HEK293 (cell line): ENCODE measurements at regions not wholly inside any gene's neighbourhood (a gene's known extent, or its start where the extent isn't known, plus 50 kb on each side); places are given as distances from the start of the nearest gene placed in this dataset.
A peak's percentile ranks its signal among the peaks of the same experiment; 100 is the strongest.
"Not testable (repeated sequence)": the region's sequence is repeated elsewhere in the genome, so short reads cannot be mapped to it uniquely, and the experiment has no call there.

Source experiments
- CTCF ChIA-PET: fragments of 350-600 bp; formaldehyde crosslinking; extraction: SDS; loops from one replicate; lab custom pipeline; 2021; ENCODE audit warnings: antibody characterized with exemption; lab: Yijun Ruan, JAX
- POLR2A ChIA-PET: fragments of 300-600 bp; formaldehyde crosslinking; extraction: SDS; loops from one replicate; lab custom pipeline; 2020; ENCODE audit warnings: antibody characterized with exemption, inconsistent platforms; lab: Yijun Ruan, JAX
- H3K27ac ChIP-seq: fragments of 200-500 bp; sonication (Bioruptor generic); 2 replicates; pipeline ENCODE4 v1.5.1; 2014; ENCODE audit warnings: low read depth, low read length, control low read depth, inconsistent platforms; ENCODE audit errors: extremely low read depth
- H3K36me3 ChIP-seq, 2 experiments: fragments of 200-500 bp in 1 of 2; sonication (Bioruptor generic) in 1 of 2; 1 replicate in 1 of 2; 2 replicates in 1 of 2; pipeline ENCODE4 v1.5.1; 2014 to 2017; ENCODE audit warnings: inconsistent platforms in 2 of 2, low read length in 2 of 2; ENCODE audit not compliant: control insufficient read depth in 2 of 2, insufficient read depth in 1 of 2
- H3K4me1 ChIP-seq: fragments of 200-500 bp; sonication (Bioruptor generic); 2 replicates; pipeline ENCODE4 v1.5.1; 2014; ENCODE audit warnings: mild to moderate bottlenecking, low read length, inconsistent platforms; ENCODE audit not compliant: control insufficient read depth, insufficient read depth
- H3K4me3 ChIP-seq: 2 replicates; pipeline ENCODE4 v1.5.1; 2011; ENCODE audit warnings: low read depth, mild to moderate bottlenecking, control low read depth, low read length, moderate library complexity
- H3K9me3 ChIP-seq: fragments of 200-500 bp; sonication (Bioruptor generic); 2 replicates; pipeline ENCODE4 v1.5.1; 2014; ENCODE audit warnings: low read depth, low read length, inconsistent platforms; ENCODE audit not compliant: control insufficient read depth, insufficient read depth
- FEZF1 ChIP-seq: fragments of 450-650 bp; formaldehyde crosslinking; IDR thresholded peaks from 2 replicates; pipeline ENCODE4 v1.5.1; 2016; ENCODE audit warnings: missing biosample characterization, missing genetic modification characterization
- GLIS1 ChIP-seq: fragments of 450-650 bp; formaldehyde crosslinking; IDR thresholded peaks from 2 replicates; pipeline ENCODE4 v1.5.1; 2016; ENCODE audit warnings: missing biosample characterization, missing genetic modification characterization
- GLIS2 ChIP-seq: fragments of 450-650 bp; formaldehyde crosslinking; IDR thresholded peaks from 2 replicates; pipeline ENCODE4 v1.5.1; 2016; ENCODE audit warnings: missing biosample characterization, missing genetic modification characterization
- KLF10 ChIP-seq: fragments of 450-650 bp; IDR thresholded peaks from 2 replicates; pipeline ENCODE4 v1.5.1; 2018; ENCODE audit warnings: missing biosample characterization, mild to moderate bottlenecking, missing genetic modification characterization
- OSR2 ChIP-seq: fragments of 450-650 bp; formaldehyde crosslinking; IDR thresholded peaks from 2 replicates; pipeline ENCODE4 v1.5.1; 2016; ENCODE audit warnings: missing biosample characterization, missing genetic modification characterization
- SP7 ChIP-seq: fragments of 450-650 bp; formaldehyde crosslinking; IDR thresholded peaks from 2 replicates; pipeline ENCODE4 v1.5.1; 2016; ENCODE audit warnings: missing biosample characterization, missing genetic modification characterization
- WT1 ChIP-seq: fragments of 450-650 bp; formaldehyde crosslinking; IDR thresholded peaks from 2 replicates; pipeline ENCODE4 v1.5.1; 2016; ENCODE audit warnings: missing biosample characterization, missing genetic modification characterization
- ZBTB21 ChIP-seq: fragments of 450-650 bp; formaldehyde crosslinking; IDR thresholded peaks from 2 replicates; pipeline ENCODE4 v1.5.1; 2017; ENCODE audit warnings: missing biosample characterization, missing genetic modification characterization
- ZBTB48 ChIP-seq: fragments of 450-650 bp; formaldehyde crosslinking; IDR thresholded peaks from 2 replicates; pipeline ENCODE4 v1.5.1; 2016; ENCODE audit warnings: missing biosample characterization, missing genetic modification characterization
- ZEB2 ChIP-seq: fragments of 450-650 bp; formaldehyde crosslinking; IDR thresholded peaks from 2 replicates; pipeline ENCODE4 v1.5.1; 2016; ENCODE audit warnings: missing biosample characterization, missing genetic modification characterization
- ZIC2 ChIP-seq: fragments of 450-650 bp; formaldehyde crosslinking; IDR thresholded peaks from 2 replicates; pipeline ENCODE4 v1.5.1; 2016; ENCODE audit warnings: missing biosample characterization, missing genetic modification characterization
- ZNF10 ChIP-seq: fragments of 450-650 bp; formaldehyde crosslinking; IDR thresholded peaks from 2 replicates; pipeline ENCODE4 v1.5.1; 2017; ENCODE audit warnings: missing biosample characterization, missing genetic modification characterization
- ZNF133 ChIP-seq: fragments of 450-650 bp; formaldehyde crosslinking; IDR thresholded peaks from 2 replicates; pipeline ENCODE4 v1.5.1; 2016; ENCODE audit warnings: missing biosample characterization, missing genetic modification characterization
- ZNF184 ChIP-seq: fragments of 450-650 bp; IDR thresholded peaks from 2 replicates; pipeline ENCODE4 v1.5.1; 2018; ENCODE audit warnings: missing biosample characterization, mild to moderate bottlenecking, missing genetic modification characterization
- ZNF324 ChIP-seq: fragments of 450-650 bp; formaldehyde crosslinking; IDR thresholded peaks from 2 replicates; pipeline ENCODE4 v1.5.1; 2016; ENCODE audit warnings: missing biosample characterization, missing genetic modification characterization
- ZNF366 ChIP-seq: fragments of 450-650 bp; formaldehyde crosslinking; conservative IDR thresholded peaks from 2 replicates; pipeline ENCODE4 v1.5.1; 2016; ENCODE audit warnings: missing biosample characterization, missing genetic modification characterization
- ZNF404 ChIP-seq: fragments of 450-650 bp; formaldehyde crosslinking; IDR thresholded peaks from 2 replicates; pipeline ENCODE4 v1.5.1; 2017; ENCODE audit warnings: missing biosample characterization, missing genetic modification characterization
- ZNF521 ChIP-seq: fragments of 450-650 bp; formaldehyde crosslinking; IDR thresholded peaks from 2 replicates; pipeline ENCODE4 v1.5.1; 2017; ENCODE audit warnings: missing biosample characterization, mild to moderate bottlenecking, missing genetic modification characterization
- ZNF600 ChIP-seq: fragments of 450-650 bp; formaldehyde crosslinking; IDR thresholded peaks from 2 replicates; pipeline ENCODE4 v1.5.1; 2016; ENCODE audit warnings: missing biosample characterization, missing genetic modification characterization
- ZNF629 ChIP-seq: fragments of 450-650 bp; formaldehyde crosslinking; IDR thresholded peaks from 2 replicates; pipeline ENCODE4 v1.5.1; 2017; ENCODE audit warnings: missing biosample characterization, missing genetic modification characterization
- ZNF658 ChIP-seq: fragments of 450-650 bp; formaldehyde crosslinking; IDR thresholded peaks from 2 replicates; pipeline ENCODE4; 2016; ENCODE audit warnings: missing biosample characterization, missing genetic modification characterization
- ZNF792 ChIP-seq: fragments of 450-650 bp; formaldehyde crosslinking; IDR thresholded peaks from 2 replicates; pipeline ENCODE4 v1.5.1; 2016; ENCODE audit warnings: missing biosample characterization, missing genetic modification characterization
- TF ChIP-seq, protein P1 (sequence below): fragments of 450-650 bp; formaldehyde crosslinking; IDR thresholded peaks from 2 replicates; pipeline ENCODE4 v1.5.1; 2016; ENCODE audit warnings: missing biosample characterization, missing genetic modification characterization, low read depth
- TF ChIP-seq, protein P2 (sequence below): fragments of 450-650 bp; formaldehyde crosslinking; IDR thresholded peaks from 2 replicates; pipeline ENCODE4 v1.5.1; 2017; ENCODE audit warnings: missing biosample characterization, missing genetic modification characterization
- TF ChIP-seq, protein P3 (sequence below): fragments of 450-650 bp; formaldehyde crosslinking; IDR thresholded peaks from 2 replicates; pipeline ENCODE4 v1.5.1; 2016; ENCODE audit warnings: missing biosample characterization, missing genetic modification characterization
- TF ChIP-seq, protein P4 (sequence below): fragments of 450-650 bp; formaldehyde crosslinking; IDR thresholded peaks from 2 replicates; pipeline ENCODE4 v1.5.1; 2016; ENCODE audit warnings: missing biosample characterization, missing genetic modification characterization

DNA sequence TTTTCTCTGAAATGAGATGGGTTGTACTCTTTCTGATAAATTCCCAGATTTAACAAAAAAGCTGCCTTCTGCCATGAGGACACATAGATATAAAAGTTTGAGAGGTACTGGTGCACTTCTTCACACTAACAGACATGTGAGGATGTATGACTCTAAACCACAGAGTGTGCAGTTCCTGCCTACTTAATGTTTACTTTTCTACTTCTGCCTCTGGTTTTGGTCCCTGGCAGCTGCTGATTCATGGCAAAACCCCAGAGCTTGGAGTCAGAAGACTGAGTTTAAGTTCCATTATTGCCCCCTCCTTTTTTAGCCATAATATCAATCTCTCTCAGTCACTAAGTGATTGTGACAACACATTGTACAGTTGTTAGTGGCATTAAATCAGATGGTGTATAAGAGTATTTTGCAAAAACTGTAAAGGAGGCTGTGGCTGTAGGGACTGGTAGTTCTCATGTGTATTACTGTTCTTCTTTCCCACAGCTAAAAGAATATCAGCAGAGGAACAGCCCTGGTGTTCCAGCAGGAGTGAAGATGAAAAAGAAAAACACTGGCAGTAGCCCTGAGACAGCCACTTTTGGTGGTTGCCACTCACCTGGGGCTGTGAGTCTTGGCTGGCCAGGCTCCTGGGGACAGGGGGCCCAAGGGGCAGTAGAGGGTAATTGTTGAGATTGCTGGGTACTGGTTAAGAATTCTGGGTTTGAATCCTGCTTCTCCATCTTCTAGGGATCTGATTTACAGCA lies 64.4 kb upstream of the CSPG4 start:
- POLR2A ChIA-PET: interaction anchor here (1.5 kb wide), 1 partner anchor 10 kb away, joined by 4 read pairs; no protein-coding TSS in a partner anchor
- not testable (repeated sequence) for H3K4me1 ChIP-seq, H3K4me3 ChIP-seq, H3K36me3 ChIP-seq, H3K27ac ChIP-seq, H3K9me3 ChIP-seq
- TF ChIP-seq ZBTB48: peak; percentile 55; the same call in 1 of the 2 replicates
- TF ChIP-seq FEZF1 (tag by site-specific recombination): peak; percentile 45; the same call in 1 of the 2 replicates
- TF ChIP-seq ZNF600 (tag by site-specific recombination): peak; percentile 39; the same call in 1 of the 2 replicates
- TF ChIP-seq ZNF184 (tag by site-specific recombination): 0 out of 2 replicates have a peak, but pooled peaks have one; percentile 25
- 0 out of 2 replicates have a peak, but pooled peaks have one; percentile 26 for TF ChIP-seq ZEB2
- TF ChIP-seq SP7 (tag by site-specific recombination): peak; percentile 60
- TF ChIP-seq OSR2 (tag by site-specific recombination): peak; percentile 90
- CTCF ChIA-PET: interaction anchor here (0.7 to 2.7 kb wide), 5 partner anchors 25 to 1138 kb away, joined by 3 to 16 read pairs (median 6); no protein-coding TSS in a partner anchor

DNA sequence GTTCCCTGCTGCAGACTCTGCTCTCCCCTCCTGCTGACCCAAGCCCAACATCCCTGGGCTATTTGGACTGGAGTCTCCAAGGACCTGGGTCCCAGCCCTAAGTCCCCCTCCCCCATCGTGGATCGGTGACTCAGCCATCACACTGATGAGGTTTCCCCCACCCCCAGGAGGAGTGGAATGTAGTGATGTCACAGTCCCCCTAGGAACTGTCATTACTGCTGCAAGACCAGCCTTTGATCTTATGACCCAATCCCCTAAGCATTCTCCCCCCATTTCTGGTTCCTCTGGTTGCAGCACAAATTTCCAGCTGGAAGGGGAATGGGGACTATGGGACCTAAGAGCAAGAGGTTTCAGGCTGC lies 63.4 kb upstream of the CSPG4 start:
- ChIA-PET CTCF (interaction anchor here (0.7 to 2.7 kb wide), 4 partner anchors 26 to 371 kb away, joined by 3 to 16 read pairs (median 7); no protein-coding TSS in a partner anchor), POLR2A (interaction anchor here (0.6 to 1.5 kb wide), 2 partner anchors 9 to 20 kb away, joined by 4 to 6 read pairs; no protein-coding TSS in a partner anchor)
- Histone ChIP-seq H3K27ac (no peak overlapping the region), H3K4me3 (no peak overlapping the region), H3K9me3 (no peaks in the 10 kb centered on the region), H3K4me1 (peaks cover 6% of the 10 kb centered on the region; the same call in 1 of the 2 replicates), H3K36me3 (no peaks in the 10 kb centered on the region)
- peak; percentile 50; the same call in 1 of the 2 replicates for TF ChIP-seq GLIS2 (tag by site-specific recombination)
- peak; percentile 91 for TF ChIP-seq ZNF629 (tag by site-specific recombination)
- no peak for TF ChIP-seq ZNF521 (tag by site-specific recombination)
- TF ChIP-seq ZIC2: peak; percentile 35; the same call in 1 of the 2 replicates
- TF ChIP-seq ZNF10 (tag by site-specific recombination): peak; percentile 90
- TF ChIP-seq WT1: 0 out of 2 replicates have a peak, but pooled peaks have one; percentile 30
- peak; percentile 89 for TF ChIP-seq ZBTB21
- 0 out of 2 replicates have a peak, but pooled peaks have one; percentile 26 for TF ChIP-seq ZNF324 (tag by site-specific recombination)
- TF ChIP-seq ZNF792: no peak
- peak; percentile 91 for TF ChIP-seq GLIS1 (tag by site-specific recombination)
- TF ChIP-seq, protein P1, sequence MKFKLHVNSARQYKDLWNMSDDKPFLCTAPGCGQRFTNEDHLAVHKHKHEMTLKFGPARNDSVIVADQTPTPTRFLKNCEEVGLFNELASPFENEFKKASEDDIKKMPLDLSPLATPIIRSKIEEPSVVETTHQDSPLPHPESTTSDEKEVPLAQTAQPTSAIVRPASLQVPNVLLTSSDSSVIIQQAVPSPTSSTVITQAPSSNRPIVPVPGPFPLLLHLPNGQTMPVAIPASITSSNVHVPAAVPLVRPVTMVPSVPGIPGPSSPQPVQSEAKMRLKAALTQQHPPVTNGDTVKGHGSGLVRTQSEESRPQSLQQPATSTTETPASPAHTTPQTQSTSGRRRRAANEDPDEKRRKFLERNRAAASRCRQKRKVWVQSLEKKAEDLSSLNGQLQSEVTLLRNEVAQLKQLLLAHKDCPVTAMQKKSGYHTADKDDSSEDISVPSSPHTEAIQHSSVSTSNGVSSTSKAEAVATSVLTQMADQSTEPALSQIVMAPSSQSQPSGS: 0 out of 2 replicates have a peak, but pooled peaks have one; percentile 12
- TF ChIP-seq SP7 (tag by site-specific recombination): peak; percentile 78
- TF ChIP-seq, protein P2, sequence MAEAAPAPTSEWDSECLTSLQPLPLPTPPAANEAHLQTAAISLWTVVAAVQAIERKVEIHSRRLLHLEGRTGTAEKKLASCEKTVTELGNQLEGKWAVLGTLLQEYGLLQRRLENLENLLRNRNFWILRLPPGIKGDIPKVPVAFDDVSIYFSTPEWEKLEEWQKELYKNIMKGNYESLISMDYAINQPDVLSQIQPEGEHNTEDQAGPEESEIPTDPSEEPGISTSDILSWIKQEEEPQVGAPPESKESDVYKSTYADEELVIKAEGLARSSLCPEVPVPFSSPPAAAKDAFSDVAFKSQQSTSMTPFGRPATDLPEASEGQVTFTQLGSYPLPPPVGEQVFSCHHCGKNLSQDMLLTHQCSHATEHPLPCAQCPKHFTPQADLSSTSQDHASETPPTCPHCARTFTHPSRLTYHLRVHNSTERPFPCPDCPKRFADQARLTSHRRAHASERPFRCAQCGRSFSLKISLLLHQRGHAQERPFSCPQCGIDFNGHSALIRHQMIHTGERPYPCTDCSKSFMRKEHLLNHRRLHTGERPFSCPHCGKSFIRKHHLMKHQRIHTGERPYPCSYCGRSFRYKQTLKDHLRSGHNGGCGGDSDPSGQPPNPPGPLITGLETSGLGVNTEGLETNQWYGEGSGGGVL (tag by site-specific recombination): peak; percentile 92
- TF ChIP-seq ZNF404 (tag by site-specific recombination): no peak
- TF ChIP-seq, protein P3, sequence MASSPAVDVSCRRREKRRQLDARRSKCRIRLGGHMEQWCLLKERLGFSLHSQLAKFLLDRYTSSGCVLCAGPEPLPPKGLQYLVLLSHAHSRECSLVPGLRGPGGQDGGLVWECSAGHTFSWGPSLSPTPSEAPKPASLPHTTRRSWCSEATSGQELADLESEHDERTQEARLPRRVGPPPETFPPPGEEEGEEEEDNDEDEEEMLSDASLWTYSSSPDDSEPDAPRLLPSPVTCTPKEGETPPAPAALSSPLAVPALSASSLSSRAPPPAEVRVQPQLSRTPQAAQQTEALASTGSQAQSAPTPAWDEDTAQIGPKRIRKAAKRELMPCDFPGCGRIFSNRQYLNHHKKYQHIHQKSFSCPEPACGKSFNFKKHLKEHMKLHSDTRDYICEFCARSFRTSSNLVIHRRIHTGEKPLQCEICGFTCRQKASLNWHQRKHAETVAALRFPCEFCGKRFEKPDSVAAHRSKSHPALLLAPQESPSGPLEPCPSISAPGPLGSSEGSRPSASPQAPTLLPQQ (tag by site-specific recombination): 0 out of 2 replicates have a peak, but pooled peaks have one; percentile 29
- TF ChIP-seq KLF10 (tag by site-specific recombination): peak; percentile 45; the same call in 1 of the 2 replicates
- TF ChIP-seq ZNF658 (tag by site-specific recombination): no peak
- TF ChIP-seq ZNF366 (tag by site-specific recombination): peak; percentile 50; the same call in 1 of the 2 replicates
- TF ChIP-seq, protein P4, sequence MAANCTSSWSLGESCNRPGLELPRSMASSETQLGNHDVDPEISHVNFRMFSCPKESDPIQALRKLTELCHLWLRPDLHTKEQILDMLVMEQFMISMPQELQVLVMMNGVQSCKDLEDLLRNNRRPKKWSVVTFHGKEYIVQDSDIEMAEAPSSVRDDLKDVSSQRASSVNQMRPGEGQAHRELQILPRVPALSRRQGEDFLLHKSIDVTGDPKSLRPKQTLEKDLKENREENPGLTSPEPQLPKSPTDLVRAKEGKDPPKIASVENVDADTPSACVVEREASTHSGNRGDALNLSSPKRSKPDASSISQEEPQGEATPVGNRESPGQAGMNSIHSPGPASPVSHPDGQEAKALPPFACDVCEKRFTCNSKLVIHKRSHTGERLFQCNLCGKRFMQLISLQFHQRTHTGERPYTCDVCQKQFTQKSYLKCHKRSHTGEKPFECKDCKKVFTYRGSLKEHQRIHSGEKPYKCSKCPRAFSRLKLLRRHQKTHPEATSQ (tag by site-specific recombination): no peak
- TF ChIP-seq ZNF133 (tag by site-specific recombination): no peak
- TF ChIP-seq ZEB2: 0 out of 2 replicates have a peak, but pooled peaks have one; percentile 61
- peak; percentile 43; the same call in 1 of the 2 replicates for TF ChIP-seq ZBTB48
- TF ChIP-seq, all 188 proteins: peak for 16
